NCI-H2227 treated with DMSO at 0.1 percent for 48 hours (cell line): ENCODE measurements at regions not wholly inside any gene's neighbourhood (a gene's known extent, or its start where the extent isn't known, plus 50 kb on each side); places are given as distances from the start of the nearest gene placed in this dataset.

Experiments used
- DNase-seq: peaks from one replicate; lab custom pipeline; 2025; lab: John Stamatoyannopoulos, UW

GRCh38 chr6:147621263-147621662 lies 112.8 kb downstream of the SAMD5 start:
- no peak for DNase-seq

GRCh38 chr6:147621961-147622360 lies 113.5 kb downstream of the SAMD5 start:
- no peak for DNase-seq

- DNase-seq = no peak
Observed at GRCh38 chr6:147624946-147625515, 116.5 kb downstream of the SAMD5 start.

- DNase-seq = no peak
Observed at GRCh38 chr6:147625946-147626345, 117.5 kb downstream of the SAMD5 start.

GRCh38 chr6:147627411-147627810 lies 118.9 kb downstream of the SAMD5 start:
- no peak for DNase-seq

- no peak for DNase-seq
Observed at GRCh38 chr6:147633191-147633590, 124.7 kb downstream of the SAMD5 start.

GRCh38 chr6:147637620-147638195 lies 129.2 kb downstream of the SAMD5 start:
- DNase-seq = no peak

- no peak for DNase-seq
Observed at GRCh38 chr6:147639279-147639678, 130.8 kb downstream of the SAMD5 start.

GRCh38 chr6:147640606-147641005 lies 132.1 kb downstream of the SAMD5 start:
- DNase-seq = no peak

GRCh38 chr6:147641511-147641910 lies 133.0 kb downstream of the SAMD5 start:
- no peak for DNase-seq

GRCh38 chr6:147642458-147642857 lies 134.0 kb downstream of the SAMD5 start:
- no peak for DNase-seq

- no peak for DNase-seq
Observed at GRCh38 chr6:147643341-147644200, 135.1 kb downstream of the SAMD5 start.

GRCh38 chr6:147648916-147649315 lies 140.4 kb downstream of the SAMD5 start:
- no peak for DNase-seq

GRCh38 chr6:147651249-147652063 lies 143.0 kb downstream of the SAMD5 start:
- DNase-seq = no peak

- DNase-seq = no peak
Observed at GRCh38 chr6:147653631-147654030, 145.1 kb downstream of the SAMD5 start.

- peak; percentile 5 for DNase-seq
Observed at GRCh38 chr6:147654103-147654845, 145.8 kb downstream of the SAMD5 start.

- DNase-seq = no peak
Observed at GRCh38 chr6:147660334-147661311, 152.1 kb downstream of the SAMD5 start.

GRCh38 chr6:147662646-147663045 lies 154.2 kb downstream of the SAMD5 start:
- DNase-seq = no peak

- peak; percentile 81 for DNase-seq
Observed at GRCh38 chr6:147664092-147664491, 155.6 kb downstream of the SAMD5 start.

GRCh38 chr6:147666255-147666654 lies 157.8 kb downstream of the SAMD5 start:
- no peak for DNase-seq
